RWPE2 (cell line): ENCODE measurements at regions not wholly inside any gene's neighbourhood (a gene's known extent, or its start where the extent isn't known, plus 50 kb on each side); places are given as distances from the start of the nearest gene placed in this dataset.

ENCODE experiments used
- ATAC-seq: fragments of 200-7000 bp; cut with Tn5 transposase; 3 replicates; pipeline ENCODE4 v1.9.1; 2021; ENCODE audit warnings: low read depth
- DNase-seq: peaks from one replicate; pipeline ENCODE4 v3.0.0-alpha.2; 2020; ENCODE audit warnings: low spot score
- H3K27ac ChIP-seq: fragments of 450-650 bp; 2 replicates; pipeline ENCODE4 v1.5.1; 2017; ENCODE audit warnings: mild to moderate bottlenecking; ENCODE audit not compliant: poor library complexity, severe bottlenecking
- H3K27me3 ChIP-seq: fragments of 250-450 bp; sonication (Bioruptor Pico); 2 replicates; pipeline ENCODE4 v1.5.1; 2021; ENCODE audit warnings: mild to moderate bottlenecking, moderate library complexity; ENCODE audit not compliant: insufficient read depth, poor library complexity, severe bottlenecking
- H3K36me3 ChIP-seq: fragments of 250-450 bp; sonication (Bioruptor Pico); 2 replicates; pipeline ENCODE4 v1.5.1; 2020; ENCODE audit warnings: low read depth, mild to moderate bottlenecking, moderate library complexity
- H3K4me1 ChIP-seq: fragments of 250-450 bp; sonication (Bioruptor Pico); 2 replicates; pipeline ENCODE4 v1.5.1; 2021; ENCODE audit warnings: mild to moderate bottlenecking, moderate library complexity; ENCODE audit not compliant: insufficient read depth, poor library complexity, severe bottlenecking
- H3K4me3 ChIP-seq: fragments of 250-450 bp; sonication (Bioruptor Pico); 2 replicates; pipeline ENCODE4 v1.5.1; 2021; ENCODE audit warnings: mild to moderate bottlenecking, moderate library complexity; ENCODE audit not compliant: severe bottlenecking
- H3K9me3 ChIP-seq: fragments of 250-450 bp; sonication (Bioruptor Pico); 2 replicates; pipeline ENCODE4 v1.5.1; 2021; ENCODE audit warnings: mild to moderate bottlenecking, moderate library complexity; ENCODE audit not compliant: severe bottlenecking
- CTCF ChIP-seq: fragments of 450-650 bp; IDR thresholded peaks from one replicate; pipeline ENCODE4 v1.5.1; 2017; ENCODE audit warnings: mild to moderate bottlenecking, moderate library complexity; ENCODE audit not compliant: poor library complexity, severe bottlenecking

- Histone ChIP-seq H3K27ac (no peak overlapping the region), H3K4me1 (no peaks in the 10 kb centered on the region), H3K4me3 (no peak overlapping the region), H3K9me3 (no peaks in the 10 kb centered on the region), H3K36me3 (no peaks in the 10 kb centered on the region), H3K27me3 (no peaks in the 10 kb centered on the region)
- no peak for DNase-seq
- no peak for ATAC-seq
- TF ChIP-seq CTCF = no peak
Measured at GRCh38 chrX:129019412-129019811, 503.9 kb downstream of the SMARCA1 start.

- H3K4me3 ChIP-seq = no peak overlapping the region
- no peaks in the 10 kb centered on the region for H3K4me1 ChIP-seq
- no peaks in the 10 kb centered on the region for H3K36me3 ChIP-seq
- ATAC-seq (no peak), DNase-seq (no peak)
- TF ChIP-seq CTCF = no peak
- H3K27me3 ChIP-seq = no peaks in the 10 kb centered on the region
- no peaks in the 10 kb centered on the region for H3K9me3 ChIP-seq
- H3K27ac ChIP-seq = no peak overlapping the region
Measured at GRCh38 chrX:129015381-129015780, 507.9 kb downstream of the SMARCA1 start.

- DNase-seq (no peak), ATAC-seq (no peak)
- H3K27me3 ChIP-seq = no peaks in the 10 kb centered on the region
- H3K9me3 ChIP-seq = no peaks in the 10 kb centered on the region
- H3K4me3 ChIP-seq = no peak overlapping the region
- H3K4me1 ChIP-seq = no peaks in the 10 kb centered on the region
- TF ChIP-seq CTCF = no peak
- H3K36me3 ChIP-seq = no peaks in the 10 kb centered on the region
- no peak overlapping the region for H3K27ac ChIP-seq
Measured at GRCh38 chrX:129013574-129013973, 509.7 kb downstream of the SMARCA1 start.

GRCh38 chrX:129007631-129008030, 515.7 kb downstream of the SMARCA1 start:
- H3K9me3 ChIP-seq = no peaks in the 10 kb centered on the region
- no peaks in the 10 kb centered on the region for H3K4me1 ChIP-seq
- H3K27ac ChIP-seq = no peak overlapping the region
- TF ChIP-seq CTCF = no peak
- no peak overlapping the region for H3K4me3 ChIP-seq
- ATAC-seq = no peak
- H3K27me3 ChIP-seq = no peaks in the 10 kb centered on the region
- no peaks in the 10 kb centered on the region for H3K36me3 ChIP-seq
- DNase-seq = no peak

GRCh38 chrX:129006491-129006890, 516.8 kb downstream of the SMARCA1 start:
- ATAC-seq (no peak), DNase-seq (no peak)
- Histone ChIP-seq H3K36me3 (no peaks in the 10 kb centered on the region), H3K27ac (no peak overlapping the region), H3K4me1 (no peaks in the 10 kb centered on the region), H3K4me3 (no peak overlapping the region), H3K27me3 (no peaks in the 10 kb centered on the region), H3K9me3 (no peaks in the 10 kb centered on the region)
- no peak for TF ChIP-seq CTCF
